HG03039 (cell line): ENCODE measurements at regions not wholly inside any gene's neighbourhood (a gene's known extent, or its start where the extent isn't known, plus 50 kb on each side); places are given as distances from the start of the nearest gene placed in this dataset.
"Not testable (repeated sequence)": the region's sequence is repeated elsewhere in the genome, so short reads cannot be mapped to it uniquely, and the experiment has no call there.

ENCODE experiments used
- ATAC-seq: cut with Tn5 transposase; IDR thresholded peaks from one replicate; pipeline ENCODE4 v1.9.1; 2021; ENCODE audit warnings: mild to moderate bottlenecking, moderate library complexity; ENCODE audit not compliant: unreplicated experiment

- no peak for ATAC-seq
Measured at GRCh38 chr20:53801609-53802370, 208.2 kb upstream of the ZNF217 start.

- no peak for ATAC-seq
Measured at GRCh38 chr20:53800883-53801604, 207.4 kb upstream of the ZNF217 start.

GRCh38 chr20:53800418-53800817, 206.8 kb upstream of the ZNF217 start:
- ATAC-seq, result no peak

DNA sequence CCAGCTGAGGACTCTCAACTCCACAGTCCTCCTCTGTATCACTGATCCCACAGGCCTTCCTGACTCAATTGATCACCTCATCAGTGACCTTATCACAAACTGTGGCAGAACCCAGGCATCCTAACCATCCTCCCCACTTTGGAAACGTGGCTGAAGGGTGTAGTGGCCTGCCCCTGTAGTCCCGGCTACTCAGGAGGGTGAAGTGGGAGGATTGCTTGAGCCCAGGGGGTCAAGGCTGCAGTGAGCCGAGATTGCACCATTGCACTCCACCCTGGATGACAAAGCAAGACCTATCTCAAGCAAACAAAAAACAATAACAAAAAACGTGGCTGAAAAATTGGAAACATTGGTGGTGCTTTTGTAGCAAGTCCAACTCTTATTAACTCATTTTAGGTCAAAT, 203.4 kb upstream of the ZNF217 start:
- no peak for ATAC-seq

DNA sequence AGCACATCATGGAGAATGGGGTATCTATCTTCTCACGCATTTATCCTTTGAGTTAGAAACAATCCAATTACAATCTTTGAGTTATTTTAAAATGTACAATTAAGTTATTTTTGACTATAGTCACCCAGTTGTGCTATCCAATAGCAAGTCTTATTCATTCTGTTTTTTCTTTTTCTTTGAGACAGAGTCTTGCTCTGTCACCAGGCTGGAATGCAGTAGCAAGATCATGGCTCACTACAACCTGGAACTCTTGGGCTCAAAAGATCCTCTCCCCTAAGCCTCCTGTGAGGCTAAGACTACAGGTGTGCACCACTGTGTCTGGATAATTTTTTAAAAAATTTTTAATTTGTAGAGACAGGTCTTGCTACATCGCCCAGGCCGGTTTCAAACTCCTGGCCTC, 201.5 kb upstream of the ZNF217 start:
- ATAC-seq, result no peak

- ATAC-seq, result no peak
Measured at GRCh38 chr20:53794529-53795115, 201.0 kb upstream of the ZNF217 start.

DNA sequence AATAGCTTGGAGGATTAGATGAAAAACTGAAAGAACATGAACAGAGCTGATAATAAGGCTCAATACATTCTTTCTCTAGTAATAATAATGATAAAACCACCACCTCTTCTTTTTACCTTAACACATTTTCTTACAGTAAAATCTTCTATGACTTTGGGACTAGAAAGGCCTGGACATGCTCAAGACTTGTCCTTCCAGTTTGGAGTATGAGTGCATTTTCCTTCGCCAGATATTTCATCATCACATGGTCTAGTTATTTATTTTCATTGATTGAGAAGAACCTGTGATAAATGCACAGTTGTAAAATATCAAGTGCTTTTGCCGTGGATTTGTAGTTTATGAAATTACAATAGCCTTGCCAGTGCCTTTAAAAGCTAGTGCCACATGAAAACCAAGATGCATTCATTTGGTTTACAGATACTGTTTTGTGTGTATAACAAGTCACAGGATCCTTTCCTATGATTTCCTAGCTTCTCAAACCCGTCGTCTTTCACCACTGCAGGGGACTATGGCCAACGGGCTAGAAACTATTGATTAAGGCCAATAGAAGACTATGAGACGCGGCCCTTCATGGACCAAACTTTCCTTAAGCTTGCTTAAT, 200.2 kb upstream of the ZNF217 start:
- ATAC-seq, result no peak

- ATAC-seq, result no peak
Measured at GRCh38 chr20:53792946-53793536, 199.4 kb upstream of the ZNF217 start.

DNA sequence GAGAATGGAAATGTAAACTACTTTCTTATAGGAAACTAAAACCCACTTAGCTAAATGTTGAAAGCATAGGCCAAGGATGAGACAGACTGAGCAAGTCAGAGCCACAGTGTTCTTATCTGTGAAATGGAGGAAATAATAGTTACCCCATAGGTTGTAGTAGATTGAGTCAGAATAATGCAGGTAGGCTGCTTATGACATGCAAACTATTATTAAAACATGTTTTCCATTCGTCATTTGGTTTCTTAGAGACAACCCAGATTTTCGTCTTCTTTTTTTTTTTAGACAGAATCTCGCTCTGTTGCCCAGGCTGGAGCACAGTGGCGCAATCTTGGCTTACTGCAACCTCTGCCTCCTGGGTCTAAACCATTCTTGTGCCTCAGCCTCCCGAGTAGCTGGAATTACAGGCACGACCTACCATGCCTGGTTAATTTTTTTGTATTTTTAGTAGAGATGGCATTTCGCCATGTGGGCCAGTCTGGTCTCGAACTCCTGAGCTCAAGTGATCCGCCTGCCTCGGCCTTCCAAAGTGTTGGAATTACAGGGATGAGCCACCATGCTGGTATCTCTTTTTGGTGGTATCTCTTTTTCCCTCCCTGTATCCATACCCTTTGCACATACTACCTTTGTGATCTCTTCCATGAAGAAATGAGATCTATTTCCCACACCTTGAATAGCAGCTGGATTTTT, 196.5 kb upstream of the ZNF217 start:
- ATAC-seq, result no peak

- ATAC-seq, result no peak
Measured at GRCh38 chr20:53788253-53789022, 194.8 kb upstream of the ZNF217 start.

DNA sequence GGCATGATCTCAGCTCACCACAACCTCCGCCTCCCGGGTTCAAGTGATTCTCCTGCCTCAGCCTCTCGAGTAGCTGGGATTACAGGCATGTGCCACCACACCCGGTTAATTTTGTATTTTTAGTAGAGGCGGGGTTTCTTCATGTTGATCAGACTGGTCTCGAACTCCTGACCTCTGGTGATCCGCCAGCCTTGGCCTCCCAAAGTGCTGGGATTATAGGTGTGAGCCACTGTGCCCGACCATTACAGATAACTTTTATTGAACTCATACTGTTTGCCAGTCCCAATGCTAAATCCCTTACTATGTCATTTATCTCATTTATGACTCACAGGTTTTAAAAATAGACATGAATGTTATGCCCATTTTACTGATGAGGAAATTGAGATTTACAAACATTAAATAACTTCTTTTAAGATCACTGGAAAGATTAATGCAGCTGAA, 193.9 kb upstream of the ZNF217 start:
- ATAC-seq, result not testable (repeated sequence)

DNA sequence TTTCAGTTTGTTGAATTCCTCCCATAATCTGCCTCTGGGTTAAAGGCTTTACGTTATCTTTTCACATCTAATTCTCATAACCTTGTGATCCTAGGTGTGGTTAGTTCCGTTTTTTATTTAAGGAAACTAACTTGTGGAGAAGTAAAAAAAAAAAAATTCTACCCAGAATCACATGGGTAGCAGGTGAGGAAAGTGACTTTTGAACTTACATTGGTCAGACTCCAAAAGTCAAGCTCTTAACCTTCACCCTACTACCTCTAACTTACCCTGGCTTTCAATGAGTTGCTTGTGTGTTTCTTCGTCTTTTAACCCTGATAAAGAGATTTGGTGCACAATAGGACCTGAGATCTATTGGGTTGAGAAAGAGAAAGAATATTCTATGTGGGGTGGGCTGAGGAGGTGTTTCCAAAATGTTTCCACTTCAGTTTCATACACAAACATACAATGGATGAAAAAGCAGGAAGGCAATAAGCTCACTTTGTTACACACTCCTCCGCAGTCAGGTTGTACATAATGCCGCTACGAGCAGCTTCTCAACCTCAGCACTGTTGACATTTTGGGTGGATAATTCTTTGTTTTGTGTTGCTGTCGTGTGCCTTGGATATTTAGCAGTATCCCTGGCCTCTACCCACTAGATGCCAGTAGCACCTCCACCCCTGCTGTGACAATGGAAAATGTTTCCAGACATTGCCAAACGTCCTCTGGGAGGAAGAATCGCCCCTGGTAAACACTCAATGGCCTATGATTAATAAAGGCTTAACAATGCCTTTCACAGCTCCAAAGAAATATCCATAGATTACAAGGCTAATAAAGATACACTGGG, 193.0 kb upstream of the ZNF217 start:
- ATAC-seq, result no peak

GRCh38 chr20:53786071-53786444, 192.4 kb upstream of the ZNF217 start:
- ATAC-seq, result no peak

DNA sequence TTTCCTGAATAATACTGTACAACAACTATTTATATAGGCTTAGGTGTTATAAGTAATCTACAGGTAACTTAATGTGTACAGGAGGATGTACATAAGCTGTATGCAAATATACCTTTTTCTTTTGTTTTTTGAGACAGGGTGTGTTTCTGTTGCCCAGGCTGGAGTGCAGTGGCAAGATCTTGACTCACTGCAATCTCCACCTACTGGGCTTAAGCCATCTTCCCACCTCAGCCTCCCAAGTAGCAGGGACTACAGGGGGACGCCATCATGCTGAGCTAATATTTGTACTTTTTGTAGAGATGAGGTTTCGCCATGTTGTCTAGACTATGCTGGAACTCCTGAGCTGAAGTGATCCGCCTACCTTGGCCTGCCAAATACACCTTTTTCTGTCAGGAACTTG, 191.7 kb upstream of the ZNF217 start:
- no peak for ATAC-seq

DNA sequence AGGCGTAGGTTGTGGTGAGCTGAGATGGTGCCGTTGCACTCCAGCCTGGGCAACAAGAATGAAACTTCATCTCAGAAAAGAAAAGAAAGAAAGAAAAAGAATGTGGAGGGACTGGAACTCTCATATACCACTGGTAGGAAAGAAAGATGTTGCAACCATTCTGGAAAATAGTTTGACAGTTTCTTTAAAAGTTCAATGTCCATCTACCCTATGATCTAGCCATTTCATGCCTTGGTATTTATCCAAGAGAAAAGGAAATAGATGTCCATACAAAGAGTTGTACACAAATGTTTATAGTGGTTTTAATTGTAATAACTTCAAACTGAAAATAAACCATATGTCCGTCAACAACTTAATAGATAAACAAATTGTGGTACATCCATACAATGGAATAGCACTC, 190.1 kb upstream of the ZNF217 start:
- no peak for ATAC-seq

GRCh38 chr20:53782612-53783246, 189.1 kb upstream of the ZNF217 start:
- no peak for ATAC-seq

DNA sequence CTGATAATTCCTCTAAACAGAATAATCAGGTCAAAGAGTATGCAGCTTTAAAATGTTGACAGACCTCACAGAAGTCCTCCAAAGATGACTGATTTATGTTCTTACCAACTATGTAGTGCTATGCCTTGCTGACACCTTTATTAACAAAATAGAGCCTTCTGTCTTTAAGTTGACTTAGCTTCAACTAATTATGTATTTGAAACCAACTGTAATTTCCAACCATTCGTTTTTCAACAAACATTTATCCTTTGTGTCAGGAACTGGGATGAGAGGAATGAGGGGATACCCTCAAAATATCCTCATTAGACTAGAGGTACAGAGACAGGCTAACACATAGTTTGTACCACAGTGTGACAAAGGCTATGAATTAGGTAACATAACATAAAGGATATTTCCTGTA, 186.2 kb upstream of the ZNF217 start:
- ATAC-seq, result no peak

- no peak for ATAC-seq
Measured at GRCh38 chr20:53778736-53779135, 185.1 kb upstream of the ZNF217 start.
